Prostate gland (tissue), 2 donors: ENCODE measurements at regions not wholly inside any gene's neighbourhood (a gene's known extent, or its start where the extent isn't known, plus 50 kb on each side); places are given as distances from the start of the nearest gene placed in this dataset.

Experiments
- POLR2A ChIP-seq: fragments of 450-650 bp; IDR thresholded peaks from one replicate; pipeline ENCODE4 v1.6.1; 2016; ENCODE audit warnings: antibody characterized with exemption, mild to moderate bottlenecking
- POLR2AphosphoS5 ChIP-seq: sonication (generic); formaldehyde crosslinking; IDR thresholded peaks from one replicate; pipeline ENCODE4 v1.6.1; 2017; ENCODE audit warnings: antibody characterized with exemption
- TF ChIP-seq, protein P1 (sequence below), 4 experiments: fragments of 200-600 bp in 2 of 4; fragments of 450-650 bp in 2 of 4; sonication (generic) in 2 of 4; IDR thresholded peaks; 1 replicate in 3 of 4; 2 replicates in 1 of 4; pipeline ENCODE4 v1.5.1; 2016 to 2019; ENCODE audit warnings: antibody characterized with exemption in 4 of 4, mild to moderate bottlenecking in 2 of 4, moderate library complexity in 2 of 4

DNA sequence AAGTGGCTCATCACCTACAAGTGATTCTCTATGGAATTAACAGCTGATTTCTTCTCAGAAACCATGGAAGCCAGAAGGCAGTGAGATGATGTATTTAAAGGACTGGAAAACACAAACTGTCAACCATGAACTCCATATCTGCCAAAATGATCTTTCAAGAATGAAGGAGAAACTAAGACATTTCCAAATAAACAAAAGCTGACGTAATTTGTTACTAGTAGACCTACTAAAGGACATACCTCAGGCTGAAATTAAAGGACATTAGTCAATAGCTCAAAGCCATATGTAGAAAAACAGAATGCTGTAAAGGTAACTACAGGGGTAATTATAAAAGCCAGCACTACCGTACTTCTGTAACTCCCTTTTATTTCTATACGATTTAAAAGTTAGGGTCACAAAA is 129.4 kb upstream of the TMEM45B start:
- TF ChIP-seq, protein P1, sequence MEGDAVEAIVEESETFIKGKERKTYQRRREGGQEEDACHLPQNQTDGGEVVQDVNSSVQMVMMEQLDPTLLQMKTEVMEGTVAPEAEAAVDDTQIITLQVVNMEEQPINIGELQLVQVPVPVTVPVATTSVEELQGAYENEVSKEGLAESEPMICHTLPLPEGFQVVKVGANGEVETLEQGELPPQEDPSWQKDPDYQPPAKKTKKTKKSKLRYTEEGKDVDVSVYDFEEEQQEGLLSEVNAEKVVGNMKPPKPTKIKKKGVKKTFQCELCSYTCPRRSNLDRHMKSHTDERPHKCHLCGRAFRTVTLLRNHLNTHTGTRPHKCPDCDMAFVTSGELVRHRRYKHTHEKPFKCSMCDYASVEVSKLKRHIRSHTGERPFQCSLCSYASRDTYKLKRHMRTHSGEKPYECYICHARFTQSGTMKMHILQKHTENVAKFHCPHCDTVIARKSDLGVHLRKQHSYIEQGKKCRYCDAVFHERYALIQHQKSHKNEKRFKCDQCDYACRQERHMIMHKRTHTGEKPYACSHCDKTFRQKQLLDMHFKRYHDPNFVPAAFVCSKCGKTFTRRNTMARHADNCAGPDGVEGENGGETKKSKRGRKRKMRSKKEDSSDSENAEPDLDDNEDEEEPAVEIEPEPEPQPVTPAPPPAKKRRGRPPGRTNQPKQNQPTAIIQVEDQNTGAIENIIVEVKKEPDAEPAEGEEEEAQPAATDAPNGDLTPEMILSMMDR (IDR thresholded peaks at IDR 0.05), result no peak
- TF ChIP-seq POLR2A (no peak), POLR2AphosphoS5 (no peak)
